Caco-2 (cell line): ENCODE measurements at regions not wholly inside any gene's neighbourhood (a gene's known extent, or its start where the extent isn't known, plus 50 kb on each side); places are given as distances from the start of the nearest gene placed in this dataset.

ENCODE experiments used
- BruUV-seq: library from RNA; stranded (reverse); fragments of 400-500 nt; replicated peaks from 2 replicates; lab custom pipeline; 2021; lab: Mats Ljungman, UMichigan
- CTCF ChIA-PET: fragments of 300-600 bp; sonication (Branson Sonifier 250); formaldehyde crosslinking; loops from one replicate; lab custom pipeline; 2022; ENCODE audit warnings: antibody characterized with exemption; lab: Charles Lee
- POLR2A ChIA-PET: fragments of 300-600 bp; sonication (Branson Sonifier 250); formaldehyde crosslinking; loops from one replicate; lab custom pipeline; 2022; ENCODE audit warnings: antibody characterized with exemption; lab: Charles Lee
- DNase-seq, 2 experiments: peaks; one replicate each; pipeline versions ENCODE4 v3.0.0 to v3.0.0-alpha.2; 2020 to 2022
- H3K27me3 ChIP-seq: replicated peaks from 2 replicates; pipeline ENCODE4 v1.6.0; 2011; ENCODE audit warnings: low read length; ENCODE audit not compliant: control insufficient read depth, insufficient read depth
- H3K36me3 ChIP-seq: 2 replicates; pipeline ENCODE4 v1.5.1; 2011; ENCODE audit warnings: low read length; ENCODE audit not compliant: control insufficient read depth, insufficient read depth
- H3K4me1 ChIP-seq: fragments of 250-450 bp; sonication (Bioruptor Pico); 2 replicates; pipeline ENCODE4 v1.5.1; 2020; ENCODE audit warnings: mild to moderate bottlenecking
- H3K4me3 ChIP-seq: 2 replicates; pipeline ENCODE4 v1.5.1; 2011; ENCODE audit warnings: low read depth, mild to moderate bottlenecking, control low read depth, low read length
- H3K9me3 ChIP-seq: fragments of 250-450 bp; sonication (Bioruptor Pico); 2 replicates; pipeline ENCODE4 v1.5.1; 2020; ENCODE audit warnings: mild to moderate bottlenecking, moderate library complexity
- H3K27ac Mint-ChIP-seq: one replicate; pipeline ENCODE4 v1.8.0; 2022; ENCODE audit warnings: mixed read lengths; ENCODE audit not compliant: unreplicated experiment
- H3K27me3 Mint-ChIP-seq: one replicate; pipeline ENCODE4 v1.8.0; 2022; ENCODE audit warnings: mixed read lengths; ENCODE audit not compliant: insufficient read depth, unreplicated experiment
- H3K36me3 Mint-ChIP-seq: one replicate; pipeline ENCODE4 v1.8.0; 2022; ENCODE audit warnings: mild to moderate bottlenecking, mixed read lengths; ENCODE audit not compliant: insufficient read depth, unreplicated experiment
- H3K4me1 Mint-ChIP-seq: one replicate; pipeline ENCODE4 v1.8.0; 2022; ENCODE audit warnings: low read depth, mixed read lengths; ENCODE audit not compliant: unreplicated experiment
- H3K4me3 Mint-ChIP-seq: one replicate; pipeline ENCODE4 v1.8.0; 2022; ENCODE audit warnings: mild to moderate bottlenecking, moderate library complexity, mixed read lengths; ENCODE audit not compliant: unreplicated experiment
- H3K9me3 Mint-ChIP-seq: one replicate; pipeline ENCODE4 v1.8.0; 2022; ENCODE audit warnings: mixed read lengths; ENCODE audit not compliant: unreplicated experiment
- CTCF ChIP-seq, 2 experiments: fragments of 200-600 bp in 1 of 2; IDR thresholded peaks; 1 replicate in 1 of 2; 2 replicates in 1 of 2; pipeline versions ENCODE4 v1.5.1 to v1.8.0; 2011 to 2022; ENCODE audit warnings: antibody characterized with exemption in 1 of 2, control low read depth in 1 of 2, inconsistent platforms in 1 of 2, low read depth in 1 of 2, low read length in 1 of 2, mild to moderate bottlenecking in 1 of 2, moderate library complexity in 1 of 2; ENCODE audit not compliant: insufficient read depth in 1 of 2, severe bottlenecking in 1 of 2, unreplicated experiment in 1 of 2
- intact Hi-C: fragments of 100-400 bp; cut with micrococcal nuclease; formaldehyde crosslinking; loops from one replicate; pipeline ENCODE4 v1.10.0; 2022; ENCODE audit not compliant: unreplicated experiment

GRCh38 chr2:189249901-189250300 is 70.3 kb upstream of the COL5A2 start:
- no peak for DNase-seq
- CTCF ChIA-PET = interaction anchor here (0.6 kb wide), 1 partner anchor 38 kb away, joined by 4 read pairs; no protein-coding TSS in a partner anchor
- no TSS peak for BruUV-seq
- H3K27me3 ChIP-seq = no peaks in the 10 kb centered on the region
- intact Hi-C loops = no loop called here
- no peaks in the 10 kb centered on the region for H3K9me3 ChIP-seq
- no peaks in the 10 kb centered on the region for H3K4me1 ChIP-seq
- Mint-ChIP-seq H3K4me3 (no peak overlapping the region), H3K9me3 (peaks cover 1% of the 10 kb centered on the region), H3K27ac (no peak overlapping the region), H3K4me1 (peaks cover 7% of the 10 kb centered on the region), H3K27me3 (no peaks in the 10 kb centered on the region), H3K36me3 (no peaks in the 10 kb centered on the region)
- TF ChIP-seq CTCF (IDR thresholded peaks at IDR 0.05; ENCODE audit: insufficient read depth in 1 of 2, low read depth in 1 of 2, low read length in 1 of 2, severe bottlenecking in 1 of 2, unreplicated experiment in 1 of 2) = no peak
- no peak overlapping the region for H3K4me3 ChIP-seq
- POLR2A ChIA-PET = no interaction called here
- H3K36me3 ChIP-seq = no peaks in the 10 kb centered on the region

- H3K4me3 Mint-ChIP-seq = no peak overlapping the region
- peaks cover 7% of the 10 kb centered on the region for H3K4me1 Mint-ChIP-seq
- no TSS peak for BruUV-seq
- no peaks in the 10 kb centered on the region for H3K9me3 ChIP-seq
- H3K4me3 ChIP-seq = no peak overlapping the region
- no peaks in the 10 kb centered on the region for H3K9me3 Mint-ChIP-seq
- POLR2A ChIA-PET = no interaction called here
- intact Hi-C loops = no loop called here
- DNase-seq = no peak
- no peaks in the 10 kb centered on the region for H3K36me3 Mint-ChIP-seq
- H3K27ac Mint-ChIP-seq = no peak overlapping the region
- no peak for TF ChIP-seq CTCF (IDR thresholded peaks at IDR 0.05; ENCODE audit: insufficient read depth in 1 of 2, low read depth in 1 of 2, low read length in 1 of 2, severe bottlenecking in 1 of 2, unreplicated experiment in 1 of 2)
- H3K36me3 ChIP-seq = no peaks in the 10 kb centered on the region
- CTCF ChIA-PET = no interaction called here
- no peaks in the 10 kb centered on the region for H3K27me3 ChIP-seq
- H3K27me3 Mint-ChIP-seq = no peaks in the 10 kb centered on the region
- H3K4me1 ChIP-seq = no peaks in the 10 kb centered on the region
Measured at GRCh38 chr2:189252991-189253675, 73.6 kb upstream of the COL5A2 start.

- Histone ChIP-seq H3K36me3 (no peaks in the 10 kb centered on the region), H3K4me1 (no peaks in the 10 kb centered on the region), H3K9me3 (no peaks in the 10 kb centered on the region), H3K4me3 (no peak overlapping the region), H3K27me3 (no peaks in the 10 kb centered on the region)
- intact Hi-C loops = no loop called here
- no peak for DNase-seq
- CTCF ChIA-PET = no interaction called here
- H3K4me3 Mint-ChIP-seq = no peak overlapping the region
- H3K27ac Mint-ChIP-seq = no peak overlapping the region
- BruUV-seq = no TSS peak
- TF ChIP-seq CTCF (IDR thresholded peaks at IDR 0.05; ENCODE audit: insufficient read depth in 1 of 2, low read depth in 1 of 2, low read length in 1 of 2, severe bottlenecking in 1 of 2, unreplicated experiment in 1 of 2) = no peak
- POLR2A ChIA-PET = no interaction called here
- no peaks in the 10 kb centered on the region for H3K27me3 Mint-ChIP-seq
- no peaks in the 10 kb centered on the region for H3K9me3 Mint-ChIP-seq
- peaks cover 7% of the 10 kb centered on the region for H3K4me1 Mint-ChIP-seq
- H3K36me3 Mint-ChIP-seq = no peaks in the 10 kb centered on the region
Measured at GRCh38 chr2:189253836-189254235, 74.3 kb upstream of the COL5A2 start.
